Mucosa of stomach (tissue), 1 donor: ENCODE measurements at regions not wholly inside any gene's neighbourhood (a gene's known extent, or its start where the extent isn't known, plus 50 kb on each side); places are given as distances from the start of the nearest gene placed in this dataset.

Experiments
- H3K27me3 ChIP-seq: one replicate; pipeline ENCODE4 v1.7.0; 2013; ENCODE audit warnings: mild to moderate bottlenecking, low read length; ENCODE audit not compliant: control insufficient read depth, insufficient read depth
- H3K36me3 ChIP-seq: one replicate; pipeline ENCODE4 v1.7.0; 2013; ENCODE audit warnings: low read length; ENCODE audit not compliant: control insufficient read depth, insufficient read depth
- H3K4me1 ChIP-seq: one replicate; pipeline ENCODE4 v1.7.0; 2013; ENCODE audit warnings: mild to moderate bottlenecking, low read length; ENCODE audit not compliant: control insufficient read depth, insufficient read depth
- H3K4me3 ChIP-seq: one replicate; pipeline ENCODE4 v1.7.0; 2013; ENCODE audit warnings: low read length
- H3K9ac ChIP-seq: one replicate; pipeline ENCODE4 v1.7.0; 2013; ENCODE audit warnings: mild to moderate bottlenecking, low read length, moderate library complexity
- H3K9me3 ChIP-seq: one replicate; pipeline ENCODE4 v1.7.0; 2013; ENCODE audit warnings: mild to moderate bottlenecking, low read length, moderate library complexity; ENCODE audit not compliant: control insufficient read depth
- donor health status: Pancreatic carcinoma.

GRCh38 chr16:85162478-85163277 is 50.4 kb upstream of the CIBAR2 start:
- Histone ChIP-seq H3K4me3 (no peak overlapping the region), H3K9ac (no peak overlapping the region), H3K36me3 (no peaks in the 10 kb centered on the region), H3K27me3 (peaks cover 22% of the 10 kb centered on the region), H3K4me1 (peaks cover 10% of the 10 kb centered on the region), H3K9me3 (no peaks in the 10 kb centered on the region)

- Histone ChIP-seq H3K4me1 (peaks cover 18% of the 10 kb centered on the region), H3K27me3 (peaks cover 23% of the 10 kb centered on the region), H3K9ac (no peak overlapping the region), H3K9me3 (no peaks in the 10 kb centered on the region), H3K4me3 (no peak overlapping the region), H3K36me3 (no peaks in the 10 kb centered on the region)
Measured at GRCh38 chr16:85163278-85164112, 51.2 kb upstream of the CIBAR2 start.

- no peaks in the 10 kb centered on the region for H3K36me3 ChIP-seq
- peaks cover 26% of the 10 kb centered on the region for H3K27me3 ChIP-seq
- peaks cover 19% of the 10 kb centered on the region for H3K4me1 ChIP-seq
- H3K4me3 ChIP-seq = no peak overlapping the region
- no peaks in the 10 kb centered on the region for H3K9me3 ChIP-seq
- H3K9ac ChIP-seq = no peak overlapping the region
Measured at GRCh38 chr16:85164431-85164830, 52.2 kb upstream of the CIBAR2 start.

- Histone ChIP-seq H3K27me3 (peaks cover 30% of the 10 kb centered on the region), H3K9ac (no peak overlapping the region), H3K36me3 (no peaks in the 10 kb centered on the region), H3K4me1 (peaks cover 19% of the 10 kb centered on the region), H3K4me3 (no peak overlapping the region), H3K9me3 (no peaks in the 10 kb centered on the region)
Measured at GRCh38 chr16:85164838-85165516, 52.7 kb upstream of the CIBAR2 start.

- H3K4me1 ChIP-seq = peaks cover 19% of the 10 kb centered on the region
Measured at GRCh38 chr16:85165781-85166180, 53.5 kb upstream of the CIBAR2 start.

GRCh38 chr16:85166281-85166680 is 54.0 kb upstream of the CIBAR2 start:
- H3K4me3 ChIP-seq = no peak overlapping the region
- no peaks in the 10 kb centered on the region for H3K9me3 ChIP-seq
- no peaks in the 10 kb centered on the region for H3K36me3 ChIP-seq
- peaks cover 43% of the 10 kb centered on the region for H3K27me3 ChIP-seq
- H3K4me1 ChIP-seq = peaks cover 19% of the 10 kb centered on the region
- no peak overlapping the region for H3K9ac ChIP-seq

More at GRCh38 chr16:85165781-85166180, 53.5 kb upstream of the CIBAR2 start:
- Histone ChIP-seq H3K9me3 (no peaks in the 10 kb centered on the region), H3K9ac (no peak overlapping the region), H3K36me3 (no peaks in the 10 kb centered on the region), H3K4me3 (no peak overlapping the region), H3K27me3 (peaks cover 38% of the 10 kb centered on the region)

GRCh38 chr16:85166699-85167588 is 54.7 kb upstream of the CIBAR2 start:
- H3K9ac ChIP-seq = no peak overlapping the region
- H3K4me3 ChIP-seq = no peak overlapping the region
- H3K4me1 ChIP-seq = peaks cover 19% of the 10 kb centered on the region
- no peaks in the 10 kb centered on the region for H3K9me3 ChIP-seq
- H3K27me3 ChIP-seq = peaks cover 50% of the 10 kb centered on the region
- no peaks in the 10 kb centered on the region for H3K36me3 ChIP-seq

GRCh38 chr16:85167589-85168537 is 55.6 kb upstream of the CIBAR2 start:
- Histone ChIP-seq H3K9me3 (no peaks in the 10 kb centered on the region), H3K9ac (no peak overlapping the region), H3K4me1 (peaks cover 15% of the 10 kb centered on the region), H3K36me3 (no peaks in the 10 kb centered on the region), H3K4me3 (no peak overlapping the region), H3K27me3 (peaks cover 59% of the 10 kb centered on the region)

GRCh38 chr16:85168732-85169256 is 56.5 kb upstream of the CIBAR2 start:
- Histone ChIP-seq H3K36me3 (no peaks in the 10 kb centered on the region), H3K4me1 (peaks cover 14% of the 10 kb centered on the region), H3K9ac (no peak overlapping the region), H3K9me3 (no peaks in the 10 kb centered on the region), H3K27me3 (peaks cover 60% of the 10 kb centered on the region), H3K4me3 (no peak overlapping the region)

- H3K36me3 ChIP-seq = no peaks in the 10 kb centered on the region
- H3K9me3 ChIP-seq = no peaks in the 10 kb centered on the region
- H3K9ac ChIP-seq = no peak overlapping the region
- H3K27me3 ChIP-seq = peaks cover 60% of the 10 kb centered on the region
- peaks cover 21% of the 10 kb centered on the region for H3K4me1 ChIP-seq
- H3K4me3 ChIP-seq = no peak overlapping the region
Measured at GRCh38 chr16:85169333-85170065, 57.2 kb upstream of the CIBAR2 start.
